Right lobe of liver (tissue), 4 donors: ENCODE measurements at regions not wholly inside any gene's neighbourhood (a gene's known extent, or its start where the extent isn't known, plus 50 kb on each side); places are given as distances from the start of the nearest gene placed in this dataset.

Experiments
- CTCF ChIP-seq, 4 donors: fragments of 200-600 bp in 3 of 4; fragments of 450-650 bp in 1 of 4; IDR thresholded peaks; one replicate each; pipeline versions ENCODE4 v1.5.1 to v1.8.0; 2016 to 2022; ENCODE audit warnings: antibody characterized with exemption in 4 of 4, mild to moderate bottlenecking in 2 of 4
- POLR2A ChIP-seq: fragments of 450-650 bp; IDR thresholded peaks from one replicate; pipeline ENCODE4 v1.6.1; 2017; ENCODE audit warnings: antibody characterized with exemption, mild to moderate bottlenecking
- donor health status: DM: no; HTN: no; CAD: no.
- donor health status: DM: no; HTN: no; CAD: no.
- donor health status: DM: no; HTN: yes; CAD: no.

GRCh38 chr12:85626001-85626783, 210.0 kb downstream of the RASSF9 start:
- TF ChIP-seq CTCF (IDR thresholded peaks at IDR 0.05) (no peak), POLR2A (no peak)
